ENCODE measurements at regions not wholly inside any gene's neighbourhood (a gene's known extent, or its start where the extent isn't known, plus 50 kb on each side); places are given as distances from the start of the nearest gene placed in this dataset.

GRCh38 chr7:52362521-52362920 lies 672.9 kb upstream of the POM121L12 start:
- TF ChIP-seq EP300 (IDR thresholded peaks at IDR 0.05; ENCODE audit: borderline replicate concordance in 1 of 2, low read depth in 2 of 2, low read length in 2 of 2) (no peak), CTCF (IDR thresholded peaks at IDR 0.05; ENCODE audit: control extremely low read depth in 1 of 3, insufficient read depth in 1 of 3, low read depth in 1 of 3, low read length in 3 of 3) (no peak), EZH2 (IDR thresholded peaks at IDR 0.05; ENCODE audit: low read depth, low read length, severe bottlenecking) (no peak), HDAC2 (IDR thresholded peaks at IDR 0.05; ENCODE audit: borderline replicate concordance in 1 of 2, low read depth in 2 of 2, low read length in 2 of 2) (no peak), CREB1 (IDR thresholded peaks at IDR 0.05) (no peak), RAD21 (IDR thresholded peaks at IDR 0.05 in 1 of 2, conservative IDR thresholded peaks at IDR 0.05 in 1 of 2; ENCODE audit: low read depth in 2 of 2, low read length in 2 of 2) (no peak), POLR2A (IDR thresholded peaks at IDR 0.05; ENCODE audit: control extremely low read depth in 1 of 2, low read depth in 2 of 2, low read length in 2 of 2) (no peak), JUND (IDR thresholded peaks at IDR 0.05; ENCODE audit: low read length) (no peak), TEAD4 (IDR thresholded peaks at IDR 0.05; ENCODE audit: low read depth, low read length) (no peak), USF2 (IDR thresholded peaks at IDR 0.05; ENCODE audit: low read length) (no peak), RBBP5 (IDR thresholded peaks at IDR 0.05; ENCODE audit: borderline replicate concordance, low read depth, low read length) (no peak), CHD2 (IDR thresholded peaks at IDR 0.05; ENCODE audit: low read length) (no peak), YY1 (IDR thresholded peaks at IDR 0.05; ENCODE audit: low read depth, low read length) (no peak), FOSL1 (IDR thresholded peaks at IDR 0.05; ENCODE audit: insufficient read depth, low read depth, low read length) (no peak)

Measured in H1 (cell line).